GM19372 (cell line): ENCODE measurements at regions not wholly inside any gene's neighbourhood (a gene's known extent, or its start where the extent isn't known, plus 50 kb on each side); places are given as distances from the start of the nearest gene placed in this dataset.
"Not testable (repeated sequence)": the region's sequence is repeated elsewhere in the genome, so short reads cannot be mapped to it uniquely, and the experiment has no call there.

Experiments
- ATAC-seq: cut with Tn5 transposase; IDR thresholded peaks from one replicate; pipeline ENCODE4 v1.9.1; 2021; ENCODE audit warnings: mild to moderate bottlenecking, low read depth, moderate library complexity; ENCODE audit not compliant: unreplicated experiment

DNA sequence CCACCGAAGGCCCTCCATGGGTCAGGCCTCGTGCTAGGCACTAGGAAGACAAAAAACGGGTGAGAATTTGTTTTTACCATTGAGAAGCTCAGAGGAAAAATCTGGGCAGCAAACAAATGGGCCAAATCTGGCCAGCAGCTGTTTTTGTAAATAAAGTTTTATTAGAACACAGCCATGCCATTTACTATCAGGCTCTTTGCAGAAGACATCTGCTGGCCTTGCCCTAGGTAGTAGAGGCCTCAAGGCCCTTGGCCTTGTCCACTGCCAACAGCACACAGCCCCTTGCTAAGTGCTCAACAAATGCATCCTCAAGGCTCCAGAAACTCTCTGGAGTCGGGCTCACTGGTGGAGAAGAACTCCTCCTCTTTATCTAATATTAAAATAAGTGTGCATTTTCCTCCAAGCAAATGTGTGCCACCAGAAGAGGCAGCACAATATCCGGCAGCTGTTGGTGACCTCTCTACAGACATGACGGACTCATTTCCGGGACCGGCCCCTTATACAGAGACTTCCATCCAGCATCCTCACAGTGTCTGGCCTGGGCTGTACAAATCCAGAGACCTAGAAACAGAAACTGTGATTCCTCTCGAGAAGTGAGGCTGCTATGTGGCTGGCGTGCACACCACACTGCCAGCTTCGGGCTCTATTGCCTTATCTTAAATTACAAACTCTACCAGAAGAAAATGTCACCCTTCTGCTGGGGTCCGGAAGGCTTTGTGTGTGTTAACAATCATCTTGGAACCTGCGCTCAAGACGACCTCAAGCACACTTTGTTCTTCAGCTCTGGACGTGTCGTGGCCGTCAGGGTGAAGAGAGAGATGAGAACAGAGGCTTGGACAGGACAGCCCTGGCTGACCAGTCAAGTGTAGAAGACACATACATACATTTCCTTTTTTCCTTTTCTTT is 203.9 kb downstream of the TOMM20 start:
- no peak for ATAC-seq

DNA sequence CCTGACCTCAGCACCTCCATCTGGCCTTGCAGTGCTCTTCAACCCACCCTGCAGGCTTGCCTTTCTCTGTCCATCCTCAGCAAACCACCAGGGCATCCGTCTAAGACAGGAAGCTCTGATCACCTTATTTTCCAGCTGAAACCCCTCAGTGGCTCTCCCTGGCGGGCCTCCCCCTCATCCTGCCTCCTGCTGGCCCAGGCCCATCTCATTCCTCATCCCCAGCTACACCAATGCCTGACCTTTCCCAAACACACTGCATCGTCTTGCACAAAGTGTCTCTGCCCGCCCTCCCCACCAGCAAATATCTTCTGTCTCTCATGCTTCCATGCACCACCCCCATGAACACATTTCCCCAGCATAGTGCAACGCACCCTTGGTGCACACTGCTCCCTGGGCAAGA is 205.0 kb downstream of the TOMM20 start:
- ATAC-seq, result no peak

DNA sequence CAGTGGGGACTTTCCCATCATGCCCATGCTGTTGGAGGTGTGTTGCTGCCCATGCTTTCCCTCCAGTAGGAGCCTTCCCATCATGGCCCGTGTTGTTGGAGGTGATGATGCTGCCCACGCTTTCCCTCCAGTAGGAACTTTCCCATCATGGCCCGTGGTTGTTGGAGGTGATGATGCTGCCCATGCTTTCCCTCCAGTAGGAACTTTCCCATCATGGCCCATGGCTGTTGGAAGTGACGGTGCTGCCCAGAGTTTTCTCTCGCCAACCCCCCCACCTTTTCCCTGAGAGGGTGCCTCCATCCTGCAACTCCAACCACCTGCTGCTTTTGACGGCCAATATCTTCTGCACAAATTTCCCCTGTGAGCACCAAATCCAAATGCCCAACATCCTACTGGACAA is 205.7 kb downstream of the TOMM20 start:
- ATAC-seq, result no peak

DNA sequence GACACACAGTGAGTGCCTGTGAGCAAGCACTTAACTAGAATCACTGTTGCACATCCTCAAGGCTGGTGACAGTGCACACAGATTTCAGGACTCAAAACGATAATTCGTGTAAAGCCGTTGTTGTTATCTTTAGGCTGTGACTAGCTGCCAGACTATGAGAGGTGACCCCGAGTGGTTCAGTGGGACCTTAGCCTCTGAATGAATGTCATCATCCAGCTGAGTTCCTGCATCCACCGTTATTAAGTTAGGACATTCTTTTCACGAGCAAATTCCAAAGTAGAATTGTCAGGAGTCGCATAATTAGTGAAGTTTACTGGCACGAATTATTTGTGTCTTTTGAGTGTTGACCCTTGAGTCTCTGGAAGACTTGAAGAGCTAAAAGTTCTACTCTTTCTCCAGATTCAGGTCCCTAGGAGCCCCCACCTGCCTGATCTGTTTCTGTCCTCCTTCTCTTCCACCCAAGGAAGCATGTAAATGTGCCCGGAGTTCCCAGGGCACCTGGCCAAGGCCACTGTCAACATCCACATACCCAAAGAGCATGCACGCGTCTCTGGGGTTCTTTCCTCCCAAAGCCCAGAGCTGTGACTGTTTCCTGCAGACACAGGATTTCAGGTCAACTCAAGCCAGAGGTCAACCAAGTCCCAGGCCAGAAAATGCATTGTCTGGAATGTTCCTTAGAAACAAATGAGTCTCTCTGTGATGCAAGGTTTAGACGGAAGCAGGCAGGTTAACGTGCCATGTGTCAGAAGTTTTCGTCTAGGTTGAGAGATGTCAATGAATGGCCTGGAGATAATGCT is 207.2 kb downstream of the TOMM20 start:
- no peak for ATAC-seq

DNA sequence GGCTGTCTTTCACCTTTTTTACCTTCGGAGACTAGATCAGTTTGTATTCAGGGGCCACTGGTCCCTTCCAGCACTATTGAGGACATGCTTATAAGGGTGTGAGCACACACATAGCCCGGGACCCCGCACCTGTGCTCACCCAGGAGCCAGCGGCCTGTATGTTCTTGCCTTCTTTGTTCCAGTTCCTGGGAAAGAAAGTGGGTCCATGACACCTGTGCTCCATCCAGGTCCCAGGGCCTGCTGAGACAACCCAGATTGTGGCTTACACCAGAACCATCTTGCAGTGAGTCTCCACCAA is 207.8 kb downstream of the TOMM20 start:
- ATAC-seq, result no peak

DNA sequence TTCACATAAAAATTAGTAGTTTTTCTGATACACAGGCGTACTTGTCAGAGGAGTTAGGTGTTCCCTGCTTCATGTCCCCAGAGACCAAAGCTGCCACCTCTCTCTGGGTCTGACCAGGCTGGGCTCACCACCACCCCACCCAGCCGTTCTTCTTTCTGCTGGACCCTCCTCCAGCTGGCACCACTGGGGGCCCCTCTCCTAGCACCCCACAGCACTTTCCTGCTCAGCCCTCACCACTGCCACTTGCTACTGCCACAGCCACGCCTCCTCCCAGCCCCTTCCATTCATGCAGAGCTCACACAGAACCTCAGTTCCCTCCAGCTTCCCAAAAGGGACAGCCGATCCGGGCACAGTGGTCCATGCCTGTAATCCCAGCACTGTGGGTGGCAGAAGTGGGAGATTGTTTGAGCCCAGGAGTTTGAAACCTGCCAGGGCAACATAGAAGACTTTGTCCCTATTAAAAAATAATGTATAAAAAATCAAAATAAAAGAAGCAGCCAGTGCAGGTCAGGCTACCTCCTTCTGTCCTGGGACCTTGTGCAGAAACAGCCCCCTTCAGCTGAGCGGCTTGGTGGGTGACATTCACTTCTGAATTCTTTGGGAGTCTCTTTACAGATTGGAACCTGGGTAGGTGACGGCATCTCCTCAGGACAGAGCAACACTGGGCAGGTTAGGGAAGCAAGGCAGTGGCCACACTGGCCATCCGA is 208.3 kb downstream of the TOMM20 start:
- no peak for ATAC-seq

DNA sequence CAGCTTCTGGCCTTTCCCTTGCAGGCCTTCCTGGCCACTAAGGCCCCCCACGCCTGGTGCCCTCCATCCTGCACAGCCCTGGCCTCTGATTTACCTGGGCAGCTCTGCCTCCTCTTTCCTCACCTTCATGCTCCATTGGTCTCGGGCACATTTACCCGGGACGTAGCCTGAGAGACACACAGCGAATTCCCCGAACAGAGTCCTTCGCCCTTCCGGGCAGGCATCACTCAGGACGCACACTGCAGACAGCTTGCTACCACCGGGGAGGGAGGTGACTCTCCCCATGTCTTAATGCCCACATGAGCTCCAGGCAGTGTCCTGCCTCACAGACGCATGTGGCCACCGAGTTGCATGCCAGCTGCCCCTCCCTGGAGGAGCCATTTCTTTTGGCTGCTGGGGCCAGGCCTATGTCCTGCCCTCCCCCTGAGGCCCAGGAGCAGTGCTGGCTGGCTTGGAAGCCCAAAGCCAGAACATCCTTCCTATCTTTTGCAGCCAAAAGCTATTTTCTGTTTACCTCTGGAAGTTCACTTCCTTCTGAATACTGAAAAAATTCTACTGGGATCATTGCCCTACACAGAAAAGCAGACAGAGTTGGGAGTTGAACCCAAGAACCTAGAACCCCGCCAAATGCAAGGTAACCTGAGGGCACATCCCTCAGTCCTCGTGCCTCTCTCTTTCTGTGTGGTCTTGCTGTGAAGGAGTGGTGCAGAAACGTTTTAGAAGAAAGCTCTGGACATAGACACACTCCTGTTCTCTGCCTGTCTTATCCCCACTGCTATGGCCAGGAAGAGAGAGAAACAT is 209.5 kb downstream of the TOMM20 start:
- no peak for ATAC-seq

DNA sequence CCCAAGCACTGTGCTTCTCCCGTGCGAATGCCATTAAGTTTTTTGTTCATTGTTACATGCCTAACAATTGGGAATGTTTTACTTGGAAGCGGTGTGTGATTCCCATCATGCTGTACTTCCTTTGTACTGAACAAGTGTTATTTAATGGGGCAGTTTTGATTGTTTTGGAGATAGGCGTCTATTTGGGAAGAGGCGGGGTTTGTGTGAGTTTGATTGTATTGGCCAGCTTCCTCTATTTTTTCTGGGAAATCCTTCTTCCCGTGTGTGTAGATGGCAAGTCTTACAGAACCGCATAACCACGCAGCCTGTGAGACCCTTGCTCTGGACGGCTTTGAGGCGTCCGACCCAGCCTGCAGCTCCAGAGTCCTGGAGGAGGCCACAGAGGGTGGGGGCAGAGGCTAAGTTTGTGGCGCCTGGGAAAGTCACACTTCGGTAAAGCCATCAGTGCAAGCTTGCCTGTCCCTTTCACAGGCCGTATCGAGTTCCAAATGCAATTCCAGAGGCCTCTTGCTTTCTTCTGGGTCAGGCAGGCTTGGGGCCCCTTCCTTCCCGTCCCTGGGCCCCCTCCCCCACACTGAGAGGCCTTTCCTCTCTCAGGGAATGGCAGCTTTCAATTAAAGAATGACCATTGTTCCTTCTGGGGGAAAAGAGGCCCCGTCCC is 210.3 kb downstream of the TOMM20 start:
- no peak for ATAC-seq

DNA sequence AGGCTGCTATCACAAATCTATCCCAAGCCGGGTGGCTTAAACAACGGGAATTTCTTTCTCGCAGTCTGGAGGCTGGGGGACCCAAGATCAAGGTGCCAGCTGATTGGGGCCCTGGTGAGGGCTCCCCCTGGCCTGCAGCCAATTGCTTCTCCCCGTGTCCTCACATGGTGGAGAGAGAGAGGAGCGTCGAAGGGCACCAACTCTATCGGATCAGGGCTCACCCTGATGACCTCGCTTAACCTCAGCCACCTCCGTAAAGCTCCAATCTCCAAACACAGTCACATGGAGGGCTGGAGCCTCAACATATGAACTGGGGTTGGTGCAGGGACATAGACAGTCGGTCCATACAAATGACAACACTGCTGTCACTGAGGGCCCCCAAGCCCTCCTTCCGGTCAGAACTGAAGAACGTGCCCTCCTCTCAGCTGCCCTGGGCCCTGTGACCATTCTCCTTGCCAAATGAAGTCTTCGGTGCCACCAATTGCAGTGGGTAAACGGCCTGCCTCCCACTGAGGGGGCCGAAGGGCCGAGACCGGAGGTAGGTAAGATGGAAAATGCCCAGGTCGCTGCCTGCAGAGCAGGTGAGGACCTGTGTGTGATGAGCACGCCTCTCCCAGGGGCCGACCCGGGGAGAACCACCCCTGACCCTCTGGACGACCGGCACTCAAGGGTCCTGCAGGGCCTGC is 211.0 kb downstream of the TOMM20 start:
- no peak for ATAC-seq

DNA sequence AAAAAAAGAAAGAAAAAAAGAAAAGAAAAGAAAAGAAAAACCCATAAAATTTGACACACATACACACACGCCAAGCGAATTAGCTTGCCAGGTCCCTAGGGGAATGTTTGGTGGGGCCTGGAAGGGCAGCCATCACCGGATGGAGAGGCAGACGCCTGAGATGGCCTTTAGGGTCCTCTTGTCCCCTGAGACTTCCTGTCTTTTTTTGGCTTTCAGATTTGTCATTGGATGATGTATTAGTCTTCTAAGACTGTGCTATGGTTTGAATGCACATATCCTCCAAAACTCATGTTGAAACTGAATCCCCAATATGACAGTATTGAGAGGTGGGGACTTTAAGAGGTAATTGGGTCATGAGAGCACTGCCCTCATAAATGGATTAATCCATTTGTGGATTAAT is 211.8 kb downstream of the TOMM20 start:
- no peak for ATAC-seq

DNA sequence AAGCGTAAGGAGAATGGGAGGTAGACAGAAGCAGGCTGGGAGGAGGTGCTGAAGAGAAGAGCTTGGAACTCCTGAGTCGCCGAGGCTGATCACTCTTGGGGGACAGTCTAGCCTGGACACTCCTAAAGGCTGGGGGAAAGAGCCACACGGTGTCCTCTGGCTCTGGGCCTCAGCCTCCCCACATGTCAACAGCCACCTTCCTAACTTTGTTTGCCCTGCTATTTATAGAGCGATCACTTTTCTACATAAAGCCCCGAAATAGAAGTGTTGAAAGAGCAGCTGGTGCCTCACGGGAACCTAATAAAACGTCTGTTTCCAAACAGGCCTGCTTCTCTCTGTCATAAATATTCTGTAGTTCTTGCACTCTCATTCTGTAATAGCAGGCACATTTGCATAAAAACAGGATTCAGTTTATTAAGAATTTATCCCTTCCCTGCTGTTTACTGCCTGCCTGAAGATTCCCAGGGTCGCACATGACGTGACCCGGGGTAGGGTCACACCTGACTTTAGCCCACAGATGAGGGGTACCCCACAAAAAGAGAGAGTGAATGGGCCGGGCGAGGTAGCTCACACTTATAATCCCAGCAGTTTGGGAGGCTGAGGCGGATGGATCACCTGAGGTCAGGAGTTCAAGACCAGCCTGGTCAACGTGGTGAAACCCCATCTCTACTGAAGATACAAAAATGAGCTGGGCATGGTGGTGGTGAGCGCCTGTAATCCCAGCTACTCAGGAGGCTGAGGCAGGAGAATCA is 212.5 kb downstream of the TOMM20 start:
- no peak for ATAC-seq

DNA sequence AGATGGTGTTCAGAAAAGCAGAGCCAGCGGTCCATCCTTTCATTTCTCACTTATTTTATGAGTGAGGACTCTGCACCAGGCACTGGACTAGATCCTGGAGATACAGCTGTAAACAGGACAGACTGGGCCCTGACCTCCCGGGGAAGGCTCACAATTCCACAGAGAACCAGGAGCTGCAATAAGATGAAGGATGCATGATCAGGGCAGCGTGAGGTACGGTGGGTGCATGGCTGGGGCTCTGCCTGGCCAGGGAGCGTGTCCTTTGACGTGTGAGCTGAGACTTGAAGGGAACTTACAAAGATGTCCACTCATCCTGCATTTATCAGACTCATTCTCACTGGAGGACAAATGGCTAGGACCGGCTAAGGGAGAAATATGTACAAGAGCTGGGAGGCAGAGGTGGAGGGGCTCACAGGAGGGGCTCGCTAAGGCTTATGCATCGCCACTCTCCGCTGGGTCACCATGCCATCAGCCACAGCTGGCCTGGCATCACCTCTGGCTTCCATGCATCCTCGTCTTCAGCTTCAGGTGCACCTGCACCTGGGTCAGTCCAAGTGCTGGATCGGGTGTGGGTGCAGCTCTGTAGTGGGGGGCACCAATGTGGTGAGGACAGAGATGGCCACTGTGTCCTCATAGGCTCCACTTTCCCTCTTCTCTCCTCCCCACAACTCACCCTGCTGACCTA is 213.9 kb downstream of the TOMM20 start:
- ATAC-seq, result no peak

DNA sequence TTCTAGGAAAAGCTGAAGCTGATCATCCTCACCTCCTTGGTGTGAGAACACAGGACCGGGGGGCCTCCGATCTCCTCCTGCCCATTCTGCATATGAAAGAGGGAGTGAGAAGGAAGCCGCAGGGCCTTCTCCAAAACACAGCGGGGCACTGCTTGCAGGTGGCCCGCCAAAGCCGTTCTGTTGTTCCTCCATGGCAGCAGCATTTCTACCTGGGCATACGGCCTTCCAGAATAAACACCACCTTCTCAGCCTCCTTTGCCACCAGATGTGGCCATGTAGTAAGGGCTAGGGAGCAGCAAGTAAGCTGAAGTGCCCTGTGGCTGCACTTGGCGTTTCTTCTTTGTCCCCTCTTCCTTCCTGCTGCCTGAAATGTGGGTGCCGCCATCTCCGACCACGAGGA is 214.9 kb downstream of the TOMM20 start:
- ATAC-seq, result no peak

DNA sequence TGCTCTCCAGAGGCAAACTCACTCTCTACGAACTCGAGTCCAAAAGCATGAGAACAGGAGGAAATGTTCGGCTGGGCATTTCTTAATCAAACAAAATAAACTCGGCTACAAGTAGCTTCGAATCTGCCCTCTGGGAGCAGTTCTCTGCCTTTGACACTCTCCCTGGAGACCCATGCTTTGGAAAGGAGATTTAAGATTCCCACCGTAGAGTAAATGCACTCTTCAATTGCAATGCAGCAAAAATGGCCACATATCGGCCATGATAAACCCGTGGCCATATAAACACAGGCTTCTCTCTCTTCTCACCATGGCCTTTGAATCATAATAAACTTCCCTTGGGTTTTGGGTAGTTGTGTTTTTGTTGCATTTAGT is 215.4 kb downstream of the TOMM20 start:
- ATAC-seq, result no peak

DNA sequence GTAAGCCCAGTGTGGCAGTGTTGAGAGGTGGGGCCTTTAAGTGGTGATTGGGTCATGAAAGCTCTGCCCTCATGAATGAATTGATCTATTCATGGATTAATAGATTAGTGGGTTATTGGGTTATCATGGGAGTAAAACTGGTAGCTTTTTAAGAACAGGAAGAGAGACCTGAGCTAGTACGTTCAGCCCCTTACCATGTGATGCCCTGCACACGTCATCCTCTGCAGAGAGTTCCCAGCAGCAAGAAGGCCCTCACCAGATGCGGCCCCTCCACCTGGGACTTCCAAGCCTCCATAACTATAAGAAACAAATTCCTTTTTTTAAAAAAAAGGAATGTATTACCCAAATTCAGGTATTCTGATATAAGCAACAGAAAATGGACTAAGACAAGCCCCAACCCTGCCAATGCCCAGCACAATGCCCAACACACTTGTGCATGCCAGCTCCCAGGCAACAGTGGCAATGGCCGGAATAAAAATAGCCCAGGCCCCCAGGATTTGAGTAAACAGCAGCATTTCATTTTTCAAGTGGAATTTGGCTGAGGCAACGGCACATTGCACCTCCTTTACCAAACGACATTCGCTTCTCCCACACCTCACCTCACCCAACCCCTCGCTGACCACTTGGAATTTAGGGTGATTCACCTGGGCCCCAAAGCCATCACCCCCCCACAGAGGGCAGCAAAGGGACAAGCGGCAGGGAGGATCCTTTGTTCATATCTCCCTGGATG is 215.9 kb downstream of the TOMM20 start:
- ATAC-seq, result no peak

DNA sequence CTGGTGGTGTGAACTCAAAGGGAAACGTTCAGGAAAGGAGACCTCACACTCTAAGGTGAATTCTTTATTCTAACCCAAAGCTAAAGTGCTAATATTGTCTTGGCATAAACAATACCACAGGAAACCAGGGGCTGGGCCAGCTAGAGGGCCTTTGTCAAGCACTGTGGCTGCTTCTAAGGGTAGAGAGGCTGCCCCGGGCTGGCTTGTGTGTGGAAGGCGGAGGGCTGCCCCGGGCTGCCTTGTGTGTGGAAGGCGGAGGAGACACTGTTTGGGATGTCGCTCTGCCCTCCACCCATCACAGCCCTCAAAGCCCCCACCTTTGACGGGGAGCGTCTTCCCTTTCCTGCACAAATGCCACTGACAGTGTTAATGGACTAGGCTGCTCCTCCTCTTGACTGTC is 216.8 kb downstream of the TOMM20 start:
- no peak for ATAC-seq

DNA sequence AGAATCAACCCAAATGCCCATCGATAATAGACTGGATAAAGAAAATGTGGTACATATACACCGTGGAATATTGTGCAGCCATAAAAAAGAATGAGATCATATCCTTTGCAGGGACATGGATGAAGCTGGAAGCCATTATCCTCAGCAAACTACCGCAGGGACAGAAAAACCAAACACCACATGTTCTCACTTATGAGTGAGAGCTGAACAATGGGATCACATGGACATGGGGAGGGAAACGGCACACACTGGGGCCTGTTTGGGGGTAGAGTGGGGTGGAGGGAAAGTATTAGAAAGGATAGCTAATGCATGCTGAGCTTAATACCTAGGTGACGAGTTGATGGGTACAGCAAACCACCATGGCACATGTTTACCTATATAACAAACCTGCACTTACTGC is 217.5 kb downstream of the TOMM20 start:
- ATAC-seq, result not testable (repeated sequence)

DNA sequence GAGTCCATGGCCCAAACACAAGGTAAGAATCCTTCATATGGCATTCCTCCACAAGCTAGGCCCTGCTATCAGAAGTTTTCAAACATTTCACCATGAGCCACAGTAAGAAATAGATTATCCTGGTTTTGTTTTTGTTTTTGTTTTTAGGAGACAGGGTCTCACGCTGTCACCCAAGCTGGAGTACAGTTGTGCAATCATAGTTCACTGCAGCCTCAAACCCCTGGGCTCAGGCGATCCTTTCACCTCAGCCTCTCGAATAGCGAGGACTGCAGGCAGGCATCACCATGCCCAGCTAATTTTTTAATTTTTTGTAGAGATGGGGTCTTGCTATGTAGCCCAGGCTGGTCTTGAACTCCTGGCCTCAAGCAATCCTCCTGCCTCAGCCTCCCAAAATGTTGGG is 218.8 kb downstream of the TOMM20 start:
- ATAC-seq, result no peak
